DMS114 treated with DMSO at 0.1 percent for 48 hours (cell line): ENCODE measurements at regions not wholly inside any gene's neighbourhood (a gene's known extent, or its start where the extent isn't known, plus 50 kb on each side); places are given as distances from the start of the nearest gene placed in this dataset.
"Not testable (repeated sequence)": the region's sequence is repeated elsewhere in the genome, so short reads cannot be mapped to it uniquely, and the experiment has no call there.

Experiments used
- DNase-seq: peaks from one replicate; lab custom pipeline; 2025; ENCODE audit not compliant: unreplicated experiment; lab: John Stamatoyannopoulos, UW

DNA sequence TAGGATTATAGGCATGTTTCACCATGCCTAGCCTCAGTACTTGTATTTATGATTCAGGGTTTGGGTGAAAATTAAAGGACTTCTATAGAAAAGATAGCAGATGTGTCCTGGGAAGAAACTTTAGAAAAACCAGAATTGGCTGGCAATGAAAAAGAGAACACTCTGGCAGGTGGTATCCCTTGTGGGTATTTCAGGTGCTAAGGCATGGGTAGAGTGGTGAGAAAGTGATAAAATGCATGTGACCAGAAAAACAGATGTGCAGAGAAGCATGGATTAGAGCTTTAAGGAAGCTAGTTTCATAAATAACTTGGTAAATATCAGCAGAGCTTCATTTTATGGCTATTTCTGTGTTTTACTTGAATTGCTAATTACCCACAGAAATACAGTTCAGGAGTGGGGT is 622.2 kb downstream of the DOK5 start:
- no peak for DNase-seq

DNA sequence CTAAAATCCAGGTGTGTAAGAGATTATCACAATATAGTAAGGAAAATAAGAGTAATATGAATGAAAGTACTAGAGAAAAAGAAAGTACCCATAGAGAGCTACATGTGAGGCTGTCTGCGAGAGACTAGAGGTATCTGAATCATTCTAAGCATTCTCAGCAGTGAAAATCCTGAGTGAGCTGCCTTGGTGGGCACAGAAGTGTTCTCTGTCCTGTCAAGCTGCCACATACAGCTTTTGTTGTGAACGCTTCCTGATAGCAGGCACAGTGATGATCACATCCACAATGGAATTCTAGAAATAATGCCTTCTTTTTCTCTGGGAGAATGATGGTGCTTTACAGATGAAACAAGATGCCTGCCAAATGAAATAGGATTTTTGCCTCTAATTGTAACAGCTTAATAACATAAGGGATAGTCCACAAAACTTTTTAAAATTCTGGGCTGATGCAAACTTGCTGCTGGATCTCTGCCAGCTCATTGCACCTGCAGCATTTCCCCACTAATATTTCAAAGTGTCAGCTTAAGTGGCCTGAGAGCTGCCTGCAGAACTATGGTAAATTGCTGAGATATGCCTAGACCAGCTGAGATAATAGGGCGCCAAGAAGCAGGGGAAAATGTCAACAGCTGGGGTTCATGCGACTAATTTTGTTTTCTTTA is 620.5 kb downstream of the DOK5 start:
- DNase-seq: no peak

DNA sequence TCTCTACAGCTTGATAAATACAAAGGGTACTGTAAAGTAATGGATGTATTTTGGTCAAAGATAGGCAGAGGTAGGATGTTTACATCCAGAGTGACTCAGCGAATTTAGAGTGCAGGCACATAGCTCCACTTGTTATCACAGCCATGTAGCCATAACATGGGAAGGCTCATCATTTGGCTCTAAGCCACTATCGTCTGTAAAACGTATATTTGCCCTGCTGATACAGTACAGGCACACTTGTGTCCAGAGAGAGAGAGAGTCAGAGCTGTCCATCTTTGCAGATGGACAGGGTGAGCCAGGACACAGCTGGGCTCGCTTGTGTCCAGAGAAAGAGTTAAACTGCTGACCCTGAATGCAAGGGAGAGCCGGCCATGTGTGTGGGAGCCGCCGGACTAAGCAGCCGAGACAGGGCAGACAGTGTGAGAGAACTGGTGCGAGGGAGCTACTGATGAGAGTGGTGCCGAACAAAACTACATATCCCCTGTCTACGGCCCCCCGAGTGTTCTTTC is 619.0 kb downstream of the DOK5 start:
- DNase-seq: no peak

GRCh38 chr20:55090286-55090685 is 614.9 kb downstream of the DOK5 start:
- no peak for DNase-seq

DNA sequence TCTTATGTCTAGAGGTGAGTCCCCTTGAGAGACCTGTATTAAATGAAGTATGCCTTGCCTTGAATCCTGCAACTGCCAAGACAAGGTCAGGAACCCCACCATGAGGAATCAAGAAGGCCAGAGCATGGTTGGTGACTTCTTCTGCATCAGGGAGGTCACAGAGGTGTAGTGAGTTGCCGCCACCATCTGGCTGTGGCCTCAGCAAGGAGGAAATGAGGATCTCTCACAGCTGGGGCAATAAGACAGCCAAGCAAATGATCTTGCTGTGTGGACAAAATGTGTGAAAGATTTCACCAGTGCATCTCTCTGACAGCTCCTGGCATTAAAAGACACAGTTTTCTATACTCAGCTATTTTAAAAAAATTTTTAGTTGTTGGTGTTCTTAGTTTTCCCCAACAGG is 611.0 kb downstream of the DOK5 start:
- no peak for DNase-seq

DNA sequence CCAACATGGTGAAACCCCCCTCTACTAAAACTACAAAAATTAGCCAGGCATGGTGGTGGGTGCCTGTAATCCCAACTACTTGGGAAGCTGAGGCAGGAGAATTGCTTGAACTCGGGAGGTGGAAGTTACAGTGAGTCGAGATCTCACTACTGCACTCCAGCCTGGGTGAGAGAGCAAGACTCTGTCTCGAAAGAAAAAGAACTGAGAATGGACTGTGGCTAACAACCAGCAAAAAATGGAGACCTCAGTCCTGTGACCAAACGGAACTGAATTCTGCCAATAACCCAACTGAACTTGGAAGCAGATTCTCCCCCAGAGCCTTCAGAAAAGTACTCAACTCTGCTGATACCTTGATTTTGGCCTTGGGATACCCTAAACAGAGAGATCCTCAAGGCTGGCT is 604.5 kb downstream of the DOK5 start:
- DNase-seq: no peak

DNA sequence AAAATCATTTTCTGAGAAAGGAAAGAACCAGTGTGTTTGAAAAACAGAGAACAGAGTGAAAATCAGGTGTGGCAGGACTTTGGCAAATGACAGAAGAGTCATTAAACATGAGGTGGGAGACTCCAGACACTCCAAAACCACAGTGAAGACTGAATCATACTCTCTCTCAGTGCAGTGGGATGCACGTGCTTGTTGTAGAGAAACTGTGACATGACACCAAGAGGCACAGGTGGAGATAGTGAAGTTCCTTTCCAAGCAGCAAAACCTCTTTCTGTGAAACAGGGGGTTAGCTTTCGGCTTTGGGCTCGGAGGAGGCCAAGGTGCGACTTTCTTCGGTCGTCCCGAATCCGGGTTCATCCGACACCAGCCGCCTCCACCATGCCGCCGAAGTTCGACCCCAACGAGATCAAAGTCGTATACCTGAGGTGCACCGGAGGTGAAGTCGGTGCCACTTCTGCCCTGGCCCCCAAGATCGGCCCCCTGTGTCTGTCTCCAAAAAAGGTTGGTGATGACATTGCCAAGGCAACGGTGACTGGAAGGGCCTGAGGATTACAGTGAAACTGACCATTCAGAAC is 599.0 kb downstream of the DOK5 start:
- not testable (repeated sequence) for DNase-seq

DNA sequence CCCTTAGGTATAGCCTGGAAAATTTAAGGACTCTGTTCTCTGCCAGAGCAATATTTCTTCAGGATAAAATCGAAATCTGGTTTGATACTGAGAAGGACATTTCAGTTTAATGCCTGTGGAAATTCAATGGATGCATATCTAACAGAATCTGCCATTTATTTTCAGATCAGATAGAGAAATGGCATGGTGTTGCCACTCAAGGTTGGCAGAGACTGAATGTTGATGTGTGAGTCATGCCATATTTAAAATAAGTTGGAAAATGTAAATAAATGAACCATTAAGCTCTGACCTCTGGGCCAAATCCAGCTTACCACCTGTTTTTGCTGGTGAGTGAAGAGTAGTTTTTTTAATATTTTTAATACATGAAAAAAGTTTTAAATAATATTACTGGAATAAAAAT is 594.6 kb downstream of the DOK5 start:
- no peak for DNase-seq

DNA sequence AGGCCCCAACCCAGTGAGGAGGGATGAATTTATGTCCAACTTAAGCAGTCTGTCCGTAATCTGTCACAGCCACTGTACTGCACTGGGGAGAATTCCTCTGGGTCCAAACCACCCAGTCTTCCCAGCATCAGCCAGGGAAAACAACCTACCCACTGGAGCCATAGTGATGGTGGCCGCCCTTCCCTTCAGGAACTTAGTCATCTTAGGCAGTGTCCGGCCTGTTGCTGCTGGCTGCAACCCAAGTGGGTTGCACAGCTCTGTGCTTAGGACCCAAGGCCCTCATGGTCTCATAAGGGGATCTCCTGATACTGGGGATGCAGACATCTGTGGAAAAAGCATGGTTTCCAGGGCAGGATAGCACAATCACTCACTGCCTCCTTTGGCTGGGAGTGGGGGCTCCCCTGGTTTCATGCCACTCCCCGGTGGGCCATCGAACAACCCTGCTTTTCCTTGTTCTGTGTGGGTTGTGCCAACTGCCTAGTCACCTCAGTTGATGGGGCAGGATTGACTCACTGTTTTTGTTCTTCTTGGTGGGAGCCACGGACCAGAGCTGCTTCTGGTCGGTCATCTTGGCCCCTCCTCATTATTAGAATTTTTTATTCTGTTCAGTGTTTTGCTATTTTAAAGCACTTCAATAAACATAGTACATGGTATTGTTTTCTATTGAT is 591.9 kb downstream of the DOK5 start:
- DNase-seq: no peak

DNA sequence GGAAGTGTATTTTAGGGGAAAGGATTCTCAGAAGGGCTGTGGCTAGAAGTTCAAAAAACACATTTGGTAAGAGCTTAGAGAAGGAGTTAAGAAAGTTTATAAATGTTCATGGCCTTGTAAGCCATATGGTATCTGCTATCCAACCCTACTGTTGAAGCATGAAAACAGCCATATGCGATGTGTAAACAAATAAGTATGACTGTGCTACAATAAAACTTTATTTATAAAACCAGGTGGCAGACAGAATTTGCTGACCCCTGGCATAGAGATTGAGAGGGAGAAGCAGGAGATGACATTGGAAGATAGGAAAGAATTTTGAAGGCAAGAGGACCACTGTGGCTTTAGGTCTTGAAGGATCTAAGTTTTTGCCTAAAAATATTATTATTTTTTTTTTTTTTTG is 583.5 kb downstream of the DOK5 start:
- no peak for DNase-seq

DNA sequence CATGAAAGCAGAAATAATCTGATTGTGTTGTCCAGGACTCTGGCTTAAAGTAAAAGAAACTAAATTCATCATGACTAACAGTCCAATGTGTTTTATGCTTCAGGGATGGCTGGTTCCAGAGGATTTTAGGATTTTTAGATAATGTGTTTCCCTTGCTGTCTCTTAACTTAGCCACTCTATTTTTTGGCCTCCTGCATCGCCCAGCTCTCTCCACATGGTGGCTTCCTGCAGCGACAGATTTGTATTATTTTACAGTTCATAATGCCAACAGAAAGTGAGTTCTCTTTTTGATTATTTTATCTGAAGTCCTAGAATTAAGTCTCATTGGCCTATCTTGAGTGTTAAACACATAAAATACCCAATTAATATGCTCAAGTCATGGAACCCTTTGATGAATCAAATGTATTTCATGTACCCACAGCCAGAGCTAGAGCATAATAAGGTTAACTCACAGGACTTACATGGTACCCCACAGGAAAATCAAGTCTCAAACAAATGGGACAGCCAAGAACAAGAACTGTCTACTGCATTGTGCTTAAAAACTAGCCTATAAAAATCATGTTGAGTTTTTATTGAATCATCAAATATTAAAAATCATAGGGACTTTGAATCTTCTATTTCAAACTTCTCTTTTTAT is 582.5 kb downstream of the DOK5 start:
- no peak for DNase-seq

- no peak for DNase-seq
These were observed 579.1 kb downstream of the DOK5 start for GRCh38 chr20:55054453-55054852.

DNA sequence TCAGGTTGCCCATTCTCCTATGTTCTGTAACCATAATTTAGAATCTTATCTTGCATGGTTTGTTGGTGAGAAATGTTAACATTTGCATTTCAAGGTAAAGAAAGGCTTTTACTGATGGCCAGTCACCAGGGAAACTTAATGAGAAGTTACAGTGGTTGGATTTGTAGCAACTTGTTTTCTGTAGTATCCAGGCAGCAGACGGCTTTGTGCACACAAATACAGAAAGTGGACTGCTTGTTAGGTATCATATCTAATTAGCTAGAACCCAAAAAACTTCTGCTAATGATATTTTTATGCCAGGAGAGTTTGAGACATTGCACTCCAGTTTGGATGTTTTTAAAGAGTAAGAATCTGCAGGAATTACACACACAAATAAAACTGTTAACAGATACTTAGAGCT is 578.0 kb downstream of the DOK5 start:
- DNase-seq: no peak

- DNase-seq: no peak
These were observed 577.1 kb downstream of the DOK5 start for GRCh38 chr20:55052459-55052858.

- no peak for DNase-seq
These were observed 563.3 kb downstream of the DOK5 start for GRCh38 chr20:55038684-55039083.

DNA sequence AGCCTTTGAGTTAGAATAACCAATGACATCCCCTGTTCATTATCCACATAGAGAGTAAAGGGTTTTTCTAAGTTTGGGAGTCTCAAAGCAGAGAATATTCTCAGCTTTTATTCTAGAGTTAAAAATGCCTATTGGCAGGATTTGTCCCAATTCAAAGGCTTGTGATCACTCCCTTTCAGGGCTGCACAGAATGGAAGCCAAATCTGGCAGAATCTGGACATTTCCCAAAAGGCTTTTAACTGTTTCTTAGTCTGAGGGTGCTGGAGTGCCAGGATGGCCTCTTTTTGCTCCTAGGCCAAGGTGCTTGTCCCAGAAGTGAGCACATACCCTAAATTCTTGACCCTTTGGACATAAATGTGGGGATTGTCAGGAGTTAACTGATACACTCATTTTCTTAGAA is 556.6 kb downstream of the DOK5 start:
- no peak for DNase-seq

DNA sequence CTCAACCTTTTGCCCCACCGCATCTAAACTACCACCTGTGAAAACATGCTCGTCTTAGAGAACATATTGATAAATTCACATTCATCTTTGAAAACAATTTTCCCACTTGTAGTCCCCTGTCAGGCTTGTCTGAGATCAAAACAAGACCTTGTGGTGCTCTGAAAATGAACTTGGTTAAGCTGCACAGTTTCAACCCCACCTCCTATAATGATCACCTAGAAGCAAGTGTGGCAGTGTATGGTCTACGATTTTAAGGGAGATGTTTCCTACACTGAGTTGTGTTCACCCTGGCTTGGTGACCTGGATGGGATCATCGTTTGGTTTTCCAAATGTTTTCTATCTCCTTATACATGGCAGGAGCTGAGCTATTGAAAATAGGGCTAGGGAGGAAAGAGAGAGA is 539.4 kb downstream of the DOK5 start:
- DNase-seq: no peak

GRCh38 chr20:55010761-55011160 is 535.4 kb downstream of the DOK5 start:
- DNase-seq: no peak

DNA sequence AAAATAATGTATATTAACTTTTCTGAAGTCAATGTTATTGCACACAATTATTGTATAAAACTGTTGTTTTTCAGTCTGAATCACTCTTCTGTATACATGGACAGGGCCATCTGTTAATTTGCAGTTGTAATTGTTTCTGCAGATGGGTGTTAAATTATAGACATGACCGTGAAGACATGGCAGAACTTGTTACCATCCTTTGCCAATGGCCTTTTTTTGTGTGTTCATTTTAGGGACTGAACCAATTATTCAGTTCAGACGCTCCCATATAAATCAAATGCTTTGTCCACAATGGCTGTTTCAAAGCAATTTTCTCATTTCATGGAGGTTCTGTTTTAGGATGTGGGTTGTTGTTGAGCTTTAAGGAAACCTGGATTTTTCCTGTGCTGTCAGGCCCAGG is 533.7 kb downstream of the DOK5 start:
- no peak for DNase-seq

DNA sequence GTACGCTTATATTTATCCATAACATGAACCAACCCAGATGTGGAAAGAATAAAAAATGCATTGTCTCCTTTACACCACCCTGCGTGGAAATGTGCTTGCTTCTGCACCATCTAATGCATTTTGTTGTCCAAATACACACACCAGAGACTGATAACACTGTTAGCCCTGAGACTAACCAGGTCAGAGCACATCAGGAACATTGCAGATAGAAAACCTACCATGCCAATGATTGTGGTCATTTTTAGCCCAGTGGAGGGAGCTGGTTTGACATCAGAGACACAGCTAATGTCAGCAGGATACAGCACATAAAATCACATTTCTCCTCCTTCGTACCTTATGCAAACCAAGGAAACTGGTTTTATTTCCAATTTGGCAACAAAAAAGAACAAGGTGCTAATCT is 528.7 kb downstream of the DOK5 start:
- no peak for DNase-seq

DNA sequence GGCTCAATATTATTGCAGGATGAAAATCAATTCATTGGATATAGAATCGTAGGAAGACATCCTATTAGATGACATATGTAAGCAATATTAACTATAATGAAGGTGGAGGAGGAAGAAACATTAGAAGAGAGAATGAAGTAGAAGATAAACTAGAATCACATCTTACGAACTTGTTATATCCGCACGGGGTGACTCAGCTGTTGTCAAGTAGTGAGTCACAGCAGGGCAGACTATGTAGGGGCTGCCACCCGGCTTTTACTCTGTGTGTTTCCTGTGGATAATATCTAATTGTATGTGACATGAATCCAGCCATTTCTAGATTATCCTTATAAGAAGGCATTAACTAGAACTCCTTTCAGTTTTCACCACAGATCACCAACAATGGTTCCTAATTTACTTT is 520.2 kb downstream of the DOK5 start:
- no peak for DNase-seq

DNA sequence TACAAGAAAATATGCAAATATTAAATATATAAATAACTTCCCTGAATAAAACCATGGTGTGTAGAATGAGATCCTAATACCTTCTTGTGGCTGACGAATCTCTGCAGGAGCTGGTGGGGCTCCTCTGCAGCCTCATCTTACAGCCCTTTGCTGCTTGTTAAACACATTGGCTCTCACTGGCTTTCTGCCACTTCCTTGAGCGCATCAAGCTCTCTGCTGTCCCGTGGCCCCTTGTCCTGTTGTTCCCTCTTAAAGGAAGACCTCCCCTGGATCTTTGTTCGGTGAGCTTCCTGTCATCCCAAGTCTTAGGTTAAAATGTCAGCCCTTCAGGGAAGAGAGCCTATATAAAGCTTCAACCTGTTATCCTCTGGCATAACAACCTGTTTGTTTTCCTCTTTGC is 519.6 kb downstream of the DOK5 start:
- DNase-seq: no peak
